ENCODE measurements at regions not wholly inside any gene's neighbourhood (a gene's known extent, or its start where the extent isn't known, plus 50 kb on each side); places are given as distances from the start of the nearest gene placed in this dataset.

- Histone ChIP-seq H3K27ac (ENCODE audit: low read depth, low read length) (no peak overlapping the region), H3K4me3 (ENCODE audit: extremely low read depth in 1 of 4, insufficient read depth in 2 of 4, low read depth in 3 of 4, low read length in 4 of 4) (no peak overlapping the region), H3K9ac (replicated peaks in 1 of 4; ENCODE audit: extremely low read depth in 1 of 4, low read depth in 3 of 4, low read length in 3 of 4) (no peak overlapping the region), H4K20me1 (replicated peaks in 1 of 2; ENCODE audit: control insufficient read depth in 1 of 2, insufficient read depth in 2 of 2, low read length in 2 of 2) (no peaks in the 10 kb centered on the region), H3K4me1 (replicated peaks in 1 of 4; ENCODE audit: control insufficient read depth in 3 of 4, insufficient read depth in 4 of 4, low read length in 3 of 4) (no peaks in the 10 kb centered on the region), H4K5ac (ENCODE audit: insufficient read length, low read depth, low read length) (no peak overlapping the region), H2BK12ac (ENCODE audit: low read depth, low read length) (no peak overlapping the region), H3K23ac (ENCODE audit: insufficient read length) (no peak overlapping the region), H3K36me3 (ENCODE audit: control insufficient read depth in 2 of 4, insufficient read depth in 4 of 4, low read length in 3 of 4) (no peaks in the 10 kb centered on the region), H3K4me2 (ENCODE audit: insufficient read depth in 1 of 2, low read depth in 2 of 2, low read length in 2 of 2) (no peak overlapping the region), H3K18ac (ENCODE audit: extremely low read depth, low read length) (no peak overlapping the region), H2BK15ac (ENCODE audit: low read length) (no peak overlapping the region), H2BK20ac (ENCODE audit: low read length) (no peak overlapping the region), H3K4ac (replicated peaks; ENCODE audit: insufficient read length, low read depth, low read length) (no peak overlapping the region), H2BK120ac (replicated peaks; ENCODE audit: low read depth, low read length) (no peak overlapping the region), H3K9me3 (ENCODE audit: insufficient read depth in 2 of 2, low read depth in 1 of 2, low read length in 1 of 2) (no peaks in the 10 kb centered on the region), H3K23me2 (ENCODE audit: low read depth, low read length) (no peaks in the 10 kb centered on the region), H3K79me1 (ENCODE audit: low read depth, low read length) (no peaks in the 10 kb centered on the region), H3K27me3 (replicated peaks in 1 of 4; ENCODE audit: control insufficient read depth in 3 of 4, extremely low read depth in 1 of 4, insufficient read depth in 3 of 4, low read length in 3 of 4) (no peaks in the 10 kb centered on the region), H2BK5ac (ENCODE audit: low read depth, low read length) (no peak overlapping the region), H3K79me2 (ENCODE audit: control insufficient read depth in 1 of 2, insufficient read depth in 2 of 2, low read length in 2 of 2) (no peaks in the 10 kb centered on the region), H2AFZ (ENCODE audit: low read length) (no peak overlapping the region), H4K91ac (replicated peaks; ENCODE audit: insufficient read length, low read length) (no peak overlapping the region), H3K14ac (ENCODE audit: insufficient read length) (no peak overlapping the region), H2AK5ac (ENCODE audit: low read depth, low read length) (no peak overlapping the region), H3K56ac (replicated peaks; ENCODE audit: insufficient read length, low read depth, low read length) (no peak overlapping the region), H4K8ac (ENCODE audit: extremely low read depth, insufficient read depth, low read length) (no peak overlapping the region)
- FAIRE-seq (no peak), DNase-seq (ENCODE audit: low read depth in 1 of 2, low spot score in 2 of 2) (no peak)
- ChIA-PET CTCF (ENCODE audit: partially characterized antibody) (no interaction called here), POLR2A (ENCODE audit: partially characterized antibody) (interaction anchor here (0.7 kb wide), 1 partner anchor 263 kb away, joined by 3 read pairs; the partner anchor contains the start of gene CCN2)
- no peak for TF ChIP-seq RBBP5 (IDR thresholded peaks at IDR 0.05; ENCODE audit: borderline replicate concordance, low read depth, low read length)
- TF ChIP-seq TEAD4 (IDR thresholded peaks at IDR 0.05; ENCODE audit: low read depth, low read length): no peak
- no peak for TF ChIP-seq MAX (IDR thresholded peaks at IDR 0.05)
- no peak for TF ChIP-seq PHF8 (conservative IDR thresholded peaks at IDR 0.05; ENCODE audit: low read depth, low read length)
- 86% methylated on average over 4 of the region's 4 CpGs; no CpG with 5 or more reads in 1 of the 2 experiments for WGBS, 2 experiments (ENCODE audit: extremely low coverage in 1 of 2, insufficient coverage in 1 of 2, insufficient read length in 1 of 2, insufficient replicate concordance in 2 of 2, low coverage in 1 of 2, low lambda C conversion rate in 2 of 2, missing lambda C conversion rate in 1 of 2)
Measured at GRCh38 chr6:132213191-132213590, 188.1 kb downstream of the MOXD1 start.

All from H1 (cell line).